ENCODE measurements at regions not wholly inside any gene's neighbourhood (a gene's known extent, or its start where the extent isn't known, plus 50 kb on each side); places are given as distances from the start of the nearest gene placed in this dataset.

GRCh38 chr18:55149994-55150393 lies 190.7 kb upstream of the CCDC68 start:
- H3K4me3 ChIP-seq (ENCODE audit: control insufficient read depth, low read depth, low read length), result no peak overlapping the region
- DNase-seq (ENCODE audit: low read depth), result no peak
- TF ChIP-seq, protein P1, sequence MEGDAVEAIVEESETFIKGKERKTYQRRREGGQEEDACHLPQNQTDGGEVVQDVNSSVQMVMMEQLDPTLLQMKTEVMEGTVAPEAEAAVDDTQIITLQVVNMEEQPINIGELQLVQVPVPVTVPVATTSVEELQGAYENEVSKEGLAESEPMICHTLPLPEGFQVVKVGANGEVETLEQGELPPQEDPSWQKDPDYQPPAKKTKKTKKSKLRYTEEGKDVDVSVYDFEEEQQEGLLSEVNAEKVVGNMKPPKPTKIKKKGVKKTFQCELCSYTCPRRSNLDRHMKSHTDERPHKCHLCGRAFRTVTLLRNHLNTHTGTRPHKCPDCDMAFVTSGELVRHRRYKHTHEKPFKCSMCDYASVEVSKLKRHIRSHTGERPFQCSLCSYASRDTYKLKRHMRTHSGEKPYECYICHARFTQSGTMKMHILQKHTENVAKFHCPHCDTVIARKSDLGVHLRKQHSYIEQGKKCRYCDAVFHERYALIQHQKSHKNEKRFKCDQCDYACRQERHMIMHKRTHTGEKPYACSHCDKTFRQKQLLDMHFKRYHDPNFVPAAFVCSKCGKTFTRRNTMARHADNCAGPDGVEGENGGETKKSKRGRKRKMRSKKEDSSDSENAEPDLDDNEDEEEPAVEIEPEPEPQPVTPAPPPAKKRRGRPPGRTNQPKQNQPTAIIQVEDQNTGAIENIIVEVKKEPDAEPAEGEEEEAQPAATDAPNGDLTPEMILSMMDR (conservative IDR thresholded peaks at IDR 0.05; ENCODE audit: control insufficient read depth, insufficient read depth, low read depth, low read length), result no peak

DNA sequence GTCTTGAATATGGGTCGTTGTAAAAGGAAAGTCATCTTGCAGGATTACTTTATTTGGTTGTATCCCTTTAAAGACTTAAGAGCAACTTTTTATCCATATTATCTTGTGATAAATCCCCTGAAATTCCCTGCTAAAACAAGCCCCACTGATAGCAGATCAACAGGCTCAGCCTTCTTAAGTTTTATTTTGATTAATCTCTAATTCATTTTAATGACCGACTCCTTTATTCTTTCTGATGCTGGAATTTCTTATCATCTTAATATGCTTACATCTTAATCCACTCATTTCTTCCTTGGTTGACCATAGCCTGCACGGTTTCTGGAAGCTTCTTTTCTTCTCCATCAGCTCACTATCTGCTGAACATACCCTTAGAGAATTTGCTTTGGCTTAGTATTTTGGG lies 188.5 kb upstream of the CCDC68 start:
- DNase-seq (ENCODE audit: low read depth), result no peak
- TF ChIP-seq, protein P1 (conservative IDR thresholded peaks at IDR 0.05; ENCODE audit: control insufficient read depth, insufficient read depth, low read depth, low read length), result no peak
- no peak overlapping the region for H3K4me3 ChIP-seq (ENCODE audit: control insufficient read depth, low read depth, low read length)

DNA sequence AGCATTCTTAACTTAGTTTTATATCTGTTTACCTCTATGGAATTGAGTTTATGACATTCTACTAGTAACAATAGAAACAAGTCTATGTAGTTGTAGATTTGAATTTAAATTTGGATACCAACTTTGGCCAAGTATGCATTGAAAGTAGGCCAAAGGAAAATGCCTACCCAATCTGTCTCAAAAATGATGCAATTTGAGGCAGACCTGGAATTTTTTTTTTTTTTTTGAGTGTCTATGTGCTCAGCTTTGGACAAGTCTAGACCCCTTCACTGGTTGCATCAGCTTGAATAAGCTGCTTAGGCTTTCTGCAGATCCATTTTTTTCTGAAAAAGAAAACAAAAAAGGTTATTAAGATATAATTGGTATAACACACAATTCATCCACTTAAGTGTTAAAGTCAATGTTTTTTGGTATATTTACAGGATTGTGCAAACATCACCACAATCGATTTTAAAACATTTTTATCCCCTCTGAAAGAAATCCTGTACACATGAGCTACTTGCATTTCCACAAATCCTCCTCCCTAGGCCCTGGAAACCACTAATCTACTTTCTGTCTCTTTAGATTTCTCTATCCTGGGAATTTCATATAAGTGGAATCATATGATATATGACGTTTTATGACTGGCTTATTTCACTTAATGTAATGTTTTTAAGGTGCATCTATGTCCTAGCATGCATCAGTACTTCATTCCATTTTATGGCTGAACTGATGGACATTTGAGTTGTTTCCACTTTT lies 185.1 kb upstream of the CCDC68 start:
- no peak overlapping the region for H3K4me3 ChIP-seq (ENCODE audit: control insufficient read depth, low read depth, low read length)
- no peak for DNase-seq (ENCODE audit: low read depth)
- TF ChIP-seq, protein P1 (conservative IDR thresholded peaks at IDR 0.05; ENCODE audit: control insufficient read depth, insufficient read depth, low read depth, low read length), result no peak

DNA sequence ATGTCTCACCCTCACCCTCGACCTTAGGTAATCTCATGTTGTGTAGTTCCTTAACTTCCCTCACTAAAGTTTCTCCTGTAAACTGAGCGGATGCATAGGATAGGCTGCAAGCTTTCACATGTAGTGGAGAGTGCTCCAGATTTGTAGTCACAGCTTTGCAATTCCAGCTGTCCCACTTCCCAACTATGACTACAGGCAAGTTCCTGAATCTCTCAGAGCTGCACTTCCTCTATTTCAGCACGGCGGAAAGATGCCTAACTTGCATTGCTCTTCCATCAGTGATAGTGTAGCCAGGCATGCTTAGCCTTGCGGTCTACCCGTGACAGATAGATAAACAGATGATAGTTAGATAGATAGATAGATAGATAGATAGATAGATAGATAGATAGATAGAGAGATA lies 183.1 kb upstream of the CCDC68 start:
- TF ChIP-seq, protein P1 (conservative IDR thresholded peaks at IDR 0.05; ENCODE audit: control insufficient read depth, insufficient read depth, low read depth, low read length), result no peak
- H3K4me3 ChIP-seq (ENCODE audit: control insufficient read depth, low read depth, low read length), result no peak overlapping the region
- no peak for DNase-seq (ENCODE audit: low read depth)

GRCh38 chr18:55141318-55141717 lies 182.1 kb upstream of the CCDC68 start:
- TF ChIP-seq, protein P1 (conservative IDR thresholded peaks at IDR 0.05; ENCODE audit: control insufficient read depth, insufficient read depth, low read depth, low read length), result no peak
- no peak overlapping the region for H3K4me3 ChIP-seq (ENCODE audit: control insufficient read depth, low read depth, low read length)
- no peak for DNase-seq (ENCODE audit: low read depth)

DNA sequence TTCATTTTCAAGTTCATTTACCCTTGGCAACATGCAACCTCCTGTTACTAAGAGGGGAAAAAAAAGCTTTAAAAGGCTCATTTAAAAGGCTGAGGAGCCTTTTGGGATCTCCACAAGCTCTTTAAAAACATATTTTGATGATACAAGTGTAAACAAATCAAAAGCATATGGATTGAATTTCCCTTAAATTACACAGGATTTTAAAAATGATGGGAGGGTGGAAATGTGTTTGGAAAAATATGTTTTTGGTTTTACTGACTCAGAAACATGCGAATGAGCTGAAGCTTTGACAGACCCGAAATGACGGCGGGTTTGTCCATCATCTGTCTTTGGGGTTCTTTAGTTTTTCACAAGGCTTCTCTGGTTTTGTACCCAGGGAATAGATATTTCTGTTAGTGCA lies 180.6 kb upstream of the CCDC68 start:
- H3K4me3 ChIP-seq (ENCODE audit: control insufficient read depth, low read depth, low read length), result no peak overlapping the region
- DNase-seq (ENCODE audit: low read depth), result no peak
- TF ChIP-seq, protein P1 (conservative IDR thresholded peaks at IDR 0.05; ENCODE audit: control insufficient read depth, insufficient read depth, low read depth, low read length), result no peak

All from fibroblast of mammary gland (primary cell).